Activated naive CD8-positive, alpha-beta T cell treated with anti-CD3 and anti-CD28 coated beads for 36 hours (primary cell): ENCODE measurements at regions not wholly inside any gene's neighbourhood (a gene's known extent, or its start where the extent isn't known, plus 50 kb on each side); places are given as distances from the start of the nearest gene placed in this dataset.

Source experiments
- DNase-seq: peaks from one replicate; pipeline ENCODE4 v3.0.0; 2021
- H3K27ac Mint-ChIP-seq: one replicate; pipeline ENCODE4 v1.8.0; 2022; ENCODE audit warnings: mild to moderate bottlenecking, moderate library complexity, mixed read lengths
- H3K27me3 Mint-ChIP-seq: one replicate; pipeline ENCODE4 v1.8.0; 2022; ENCODE audit warnings: mild to moderate bottlenecking, mixed read lengths
- H3K36me3 Mint-ChIP-seq: one replicate; pipeline ENCODE4 v1.8.0; 2021; ENCODE audit warnings: mild to moderate bottlenecking, mixed read lengths
- H3K4me1 Mint-ChIP-seq: one replicate; pipeline ENCODE4 v1.8.0; 2021; ENCODE audit warnings: mixed read lengths
- H3K4me3 Mint-ChIP-seq: one replicate; pipeline ENCODE4 v1.8.0; 2022; ENCODE audit warnings: mild to moderate bottlenecking, moderate library complexity, mixed read lengths
- H3K9me3 Mint-ChIP-seq: one replicate; pipeline ENCODE4 v1.8.0; 2022; ENCODE audit warnings: mixed read lengths

GRCh38 chr11:116065191-116065895 lies 561.1 kb upstream of the CADM1 start:
- DNase-seq = no peak
- H3K9me3 Mint-ChIP-seq = no peaks in the 10 kb centered on the region
- H3K27me3 Mint-ChIP-seq = peaks cover 18% of the 10 kb centered on the region
- H3K36me3 Mint-ChIP-seq = no peaks in the 10 kb centered on the region
- H3K27ac Mint-ChIP-seq = no peak overlapping the region
- H3K4me1 Mint-ChIP-seq = no peaks in the 10 kb centered on the region
- H3K4me3 Mint-ChIP-seq = no peak overlapping the region

- H3K36me3 Mint-ChIP-seq = no peaks in the 10 kb centered on the region
- H3K27me3 Mint-ChIP-seq = peaks cover 18% of the 10 kb centered on the region
- DNase-seq = no peak
- H3K27ac Mint-ChIP-seq = no peak overlapping the region
- no peak overlapping the region for H3K4me3 Mint-ChIP-seq
- H3K4me1 Mint-ChIP-seq = no peaks in the 10 kb centered on the region
- H3K9me3 Mint-ChIP-seq = no peaks in the 10 kb centered on the region
Measured at GRCh38 chr11:116062490-116063171, 558.4 kb upstream of the CADM1 start.

DNA sequence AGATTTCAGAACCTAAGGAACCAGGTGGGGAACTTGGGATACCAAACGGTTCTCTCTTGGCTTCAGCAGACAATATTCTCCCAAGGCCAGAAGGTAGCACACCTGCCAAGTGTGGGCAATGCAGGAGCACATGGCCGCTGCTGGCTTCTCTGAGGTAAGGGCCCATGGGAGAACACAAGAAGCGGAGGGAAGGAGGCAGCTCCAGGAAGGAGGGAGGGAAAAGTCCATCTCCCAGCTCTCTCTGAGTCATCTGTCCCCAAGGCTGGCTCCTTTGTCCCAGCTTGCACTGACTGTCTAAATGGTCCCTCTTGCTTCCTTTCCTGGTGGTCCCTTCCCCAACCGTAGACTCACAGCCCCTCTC lies 557.9 kb upstream of the CADM1 start:
- H3K27me3 Mint-ChIP-seq = peaks cover 18% of the 10 kb centered on the region
- H3K9me3 Mint-ChIP-seq = no peaks in the 10 kb centered on the region
- no peak for DNase-seq
- no peaks in the 10 kb centered on the region for H3K4me1 Mint-ChIP-seq
- H3K27ac Mint-ChIP-seq = no peak overlapping the region
- H3K36me3 Mint-ChIP-seq = no peaks in the 10 kb centered on the region
- no peak overlapping the region for H3K4me3 Mint-ChIP-seq

DNA sequence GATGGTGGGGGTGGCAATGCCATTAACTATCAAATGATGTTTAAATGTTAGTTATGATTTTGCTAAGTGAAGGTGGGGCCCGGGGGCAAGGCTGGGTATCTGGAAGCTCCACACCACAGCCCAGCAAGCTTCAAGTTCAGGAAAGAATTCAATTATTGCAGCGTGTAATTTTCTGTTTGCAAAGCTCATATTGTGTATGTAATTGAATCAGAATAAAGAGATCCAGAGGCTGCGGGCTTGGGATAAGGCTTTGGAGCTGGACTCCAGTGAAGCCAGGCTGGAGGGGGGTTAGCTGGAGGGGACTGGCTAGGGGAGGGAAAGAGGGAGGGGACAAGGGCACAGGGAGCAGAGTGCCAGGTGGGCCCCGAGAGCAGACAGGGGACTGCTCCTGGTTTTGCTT lies 557.1 kb upstream of the CADM1 start:
- Mint-ChIP-seq H3K27ac (no peak overlapping the region), H3K27me3 (peaks cover 18% of the 10 kb centered on the region), H3K9me3 (peaks cover 1% of the 10 kb centered on the region), H3K36me3 (no peaks in the 10 kb centered on the region), H3K4me3 (no peak overlapping the region), H3K4me1 (no peaks in the 10 kb centered on the region)
- DNase-seq = no peak

DNA sequence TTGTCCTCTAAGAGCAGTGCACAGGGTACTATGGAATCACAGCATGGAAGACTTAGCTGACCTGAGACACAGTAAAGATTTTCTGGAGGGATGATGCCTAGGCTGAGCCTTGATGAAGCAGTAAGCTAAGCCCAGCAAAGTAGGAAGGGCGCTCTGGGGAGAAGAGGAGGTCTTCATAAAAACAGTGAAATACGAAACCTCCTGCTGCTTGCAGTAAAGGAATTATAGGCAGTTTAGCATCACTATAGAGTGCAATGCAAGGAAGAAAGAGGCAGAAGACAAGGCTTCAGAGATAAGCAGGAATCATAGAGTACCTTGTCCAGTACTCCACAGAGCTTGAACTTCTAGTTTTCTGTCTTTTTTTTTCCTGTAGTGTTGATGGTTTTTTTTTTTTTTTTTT lies 555.7 kb upstream of the CADM1 start:
- DNase-seq = no peak
- H3K9me3 Mint-ChIP-seq = peaks cover 2% of the 10 kb centered on the region
- H3K27ac Mint-ChIP-seq = no peak overlapping the region
- H3K36me3 Mint-ChIP-seq = no peaks in the 10 kb centered on the region
- H3K27me3 Mint-ChIP-seq = peaks cover 15% of the 10 kb centered on the region
- H3K4me1 Mint-ChIP-seq = no peaks in the 10 kb centered on the region
- no peak overlapping the region for H3K4me3 Mint-ChIP-seq

- Mint-ChIP-seq H3K4me3 (no peak overlapping the region), H3K27me3 (peaks cover 9% of the 10 kb centered on the region), H3K4me1 (no peaks in the 10 kb centered on the region), H3K9me3 (peaks cover 2% of the 10 kb centered on the region), H3K27ac (no peak overlapping the region), H3K36me3 (no peaks in the 10 kb centered on the region)
- DNase-seq = no peak
Measured at GRCh38 chr11:116057000-116057399, 552.8 kb upstream of the CADM1 start.

DNA sequence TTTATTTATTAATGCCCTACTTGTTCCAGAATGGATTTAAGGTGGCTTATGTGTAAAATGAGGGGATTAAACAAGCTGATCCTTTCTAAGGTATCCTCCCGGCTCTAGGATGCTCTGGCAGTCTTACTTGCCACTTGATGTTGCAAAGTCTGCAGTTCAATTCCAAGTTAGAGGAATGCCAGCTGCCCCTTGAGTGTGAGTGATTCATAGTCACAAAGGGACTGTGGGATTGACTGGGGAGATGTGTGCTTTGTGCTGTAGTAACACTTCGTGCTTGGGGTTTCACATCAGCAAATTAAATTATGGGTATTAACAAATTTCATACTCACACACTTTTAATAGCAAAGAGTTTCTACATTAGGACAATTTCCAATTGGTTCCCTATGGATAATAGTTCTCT lies 550.8 kb upstream of the CADM1 start:
- H3K4me3 Mint-ChIP-seq = no peak overlapping the region
- peaks cover 2% of the 10 kb centered on the region for H3K9me3 Mint-ChIP-seq
- peaks cover under 1% of the 10 kb centered on the region for H3K27me3 Mint-ChIP-seq
- no peaks in the 10 kb centered on the region for H3K4me1 Mint-ChIP-seq
- H3K36me3 Mint-ChIP-seq = no peaks in the 10 kb centered on the region
- H3K27ac Mint-ChIP-seq = no peak overlapping the region
- no peak for DNase-seq

DNA sequence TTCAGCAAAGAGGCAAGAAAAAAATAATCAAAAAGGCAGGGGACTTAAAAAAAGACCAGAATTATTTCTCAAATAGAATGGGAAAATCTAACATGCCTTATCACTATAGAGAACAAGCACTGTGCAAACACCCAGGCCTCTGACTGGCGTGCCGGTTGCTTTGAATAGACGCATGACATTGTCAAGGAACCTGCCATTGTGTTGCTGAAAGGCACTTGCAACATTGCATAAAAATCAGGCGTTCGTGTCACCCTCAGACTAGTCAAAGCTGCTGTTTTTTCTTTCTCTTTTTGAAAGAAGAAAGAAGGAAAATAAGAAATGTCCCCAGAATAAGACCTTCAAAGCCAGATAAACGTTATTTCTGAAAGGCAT lies 549.3 kb upstream of the CADM1 start:
- no peaks in the 10 kb centered on the region for H3K36me3 Mint-ChIP-seq
- no peak overlapping the region for H3K4me3 Mint-ChIP-seq
- no peak for DNase-seq
- H3K4me1 Mint-ChIP-seq = no peaks in the 10 kb centered on the region
- peaks cover 2% of the 10 kb centered on the region for H3K9me3 Mint-ChIP-seq
- no peaks in the 10 kb centered on the region for H3K27me3 Mint-ChIP-seq
- no peak overlapping the region for H3K27ac Mint-ChIP-seq

GRCh38 chr11:116052603-116053547 lies 548.7 kb upstream of the CADM1 start:
- Mint-ChIP-seq H3K27me3 (no peaks in the 10 kb centered on the region), H3K9me3 (peaks cover 2% of the 10 kb centered on the region), H3K27ac (no peak overlapping the region), H3K4me3 (no peak overlapping the region), H3K36me3 (no peaks in the 10 kb centered on the region), H3K4me1 (no peaks in the 10 kb centered on the region)
- no peak for DNase-seq

DNA sequence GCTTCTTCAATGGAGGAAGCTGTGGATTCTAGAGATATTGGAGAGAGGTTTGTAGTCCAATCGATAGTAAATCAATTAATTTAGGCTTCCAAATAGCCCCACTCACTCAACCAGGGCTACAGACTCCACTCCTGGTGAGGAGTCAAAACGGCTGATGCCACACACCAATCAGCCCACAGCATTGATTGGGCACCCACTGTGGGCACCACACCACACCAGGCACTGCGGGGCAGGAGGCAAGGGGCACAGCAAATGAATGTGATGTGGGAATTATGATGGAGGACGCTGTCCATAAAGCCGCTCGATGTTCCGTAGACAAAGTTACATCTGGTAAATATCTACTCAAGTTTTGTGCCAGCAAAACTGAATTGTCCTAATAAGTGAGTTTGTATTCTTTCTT lies 547.3 kb upstream of the CADM1 start:
- Mint-ChIP-seq H3K36me3 (no peaks in the 10 kb centered on the region), H3K9me3 (peaks cover 2% of the 10 kb centered on the region), H3K4me1 (no peaks in the 10 kb centered on the region), H3K27me3 (no peaks in the 10 kb centered on the region), H3K4me3 (no peak overlapping the region), H3K27ac (no peak overlapping the region)
- no peak for DNase-seq

DNA sequence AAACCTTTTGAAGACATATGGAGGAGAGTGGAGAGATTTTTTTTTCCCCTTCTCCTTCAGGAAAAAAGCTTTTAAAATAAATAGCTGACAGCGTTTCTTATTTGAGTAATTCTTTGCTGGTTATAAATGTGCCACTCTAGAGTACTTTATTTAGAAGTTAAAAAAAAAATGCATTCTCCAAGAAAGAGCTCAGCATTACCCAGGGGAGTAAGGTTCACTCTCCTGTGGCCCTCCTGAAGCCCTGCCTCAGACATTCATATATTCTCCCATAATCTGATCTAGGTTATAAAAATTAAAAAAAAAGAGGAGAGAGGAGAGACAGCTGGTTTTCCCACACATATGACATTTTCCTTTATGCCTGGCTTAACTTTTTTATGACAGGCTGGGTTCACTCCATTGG lies 545.2 kb upstream of the CADM1 start:
- no peaks in the 10 kb centered on the region for H3K27me3 Mint-ChIP-seq
- H3K4me1 Mint-ChIP-seq = no peaks in the 10 kb centered on the region
- H3K36me3 Mint-ChIP-seq = no peaks in the 10 kb centered on the region
- no peak overlapping the region for H3K4me3 Mint-ChIP-seq
- no peak overlapping the region for H3K27ac Mint-ChIP-seq
- DNase-seq = no peak
- H3K9me3 Mint-ChIP-seq = no peaks in the 10 kb centered on the region

- no peak for DNase-seq
- Mint-ChIP-seq H3K4me1 (no peaks in the 10 kb centered on the region), H3K4me3 (no peak overlapping the region), H3K36me3 (no peaks in the 10 kb centered on the region), H3K27me3 (peaks cover 3% of the 10 kb centered on the region), H3K9me3 (no peaks in the 10 kb centered on the region), H3K27ac (no peak overlapping the region)
Measured at GRCh38 chr11:116046127-116046526, 541.9 kb upstream of the CADM1 start.

- Mint-ChIP-seq H3K4me3 (no peak overlapping the region), H3K36me3 (no peaks in the 10 kb centered on the region), H3K4me1 (no peaks in the 10 kb centered on the region), H3K9me3 (no peaks in the 10 kb centered on the region), H3K27me3 (peaks cover 3% of the 10 kb centered on the region), H3K27ac (no peak overlapping the region)
- DNase-seq = no peak
Measured at GRCh38 chr11:116044941-116045340, 540.7 kb upstream of the CADM1 start.

GRCh38 chr11:116044520-116044919 lies 540.3 kb upstream of the CADM1 start:
- no peak overlapping the region for H3K4me3 Mint-ChIP-seq
- H3K4me1 Mint-ChIP-seq = no peaks in the 10 kb centered on the region
- H3K9me3 Mint-ChIP-seq = no peaks in the 10 kb centered on the region
- no peak overlapping the region for H3K27ac Mint-ChIP-seq
- DNase-seq = no peak
- H3K36me3 Mint-ChIP-seq = no peaks in the 10 kb centered on the region
- H3K27me3 Mint-ChIP-seq = peaks cover 3% of the 10 kb centered on the region

- H3K4me1 Mint-ChIP-seq = no peaks in the 10 kb centered on the region
- no peak overlapping the region for H3K27ac Mint-ChIP-seq
- no peaks in the 10 kb centered on the region for H3K9me3 Mint-ChIP-seq
- DNase-seq = no peak
- peaks cover 3% of the 10 kb centered on the region for H3K27me3 Mint-ChIP-seq
- no peaks in the 10 kb centered on the region for H3K36me3 Mint-ChIP-seq
- no peak overlapping the region for H3K4me3 Mint-ChIP-seq
Measured at GRCh38 chr11:116043857-116044256, 539.6 kb upstream of the CADM1 start.
